Left kidney (tissue), 1 donor: ENCODE measurements at regions not wholly inside any gene's neighbourhood (a gene's known extent, or its start where the extent isn't known, plus 50 kb on each side); places are given as distances from the start of the nearest gene placed in this dataset.
"Not testable (repeated sequence)": the region's sequence is repeated elsewhere in the genome, so short reads cannot be mapped to it uniquely, and the experiment has no call there.

ENCODE experiments used
- DNase-seq: peaks from one replicate; pipeline ENCODE4 v3.0.0-alpha.2; 2013

GRCh38 chr17:5747276-5747675 is 163.0 kb upstream of the NLRP1 start:
- DNase-seq = no peak

- DNase-seq = no peak
These were observed 163.7 kb upstream of the NLRP1 start for GRCh38 chr17:5747964-5748363.

GRCh38 chr17:5753421-5753820 is 169.1 kb upstream of the NLRP1 start:
- no peak for DNase-seq

GRCh38 chr17:5757314-5757907 is 173.1 kb upstream of the NLRP1 start:
- no peak for DNase-seq

GRCh38 chr17:5758651-5759050 is 174.3 kb upstream of the NLRP1 start:
- DNase-seq = no peak

GRCh38 chr17:5759501-5759925 is 175.2 kb upstream of the NLRP1 start:
- DNase-seq = no peak

GRCh38 chr17:5762191-5762590 is 177.9 kb upstream of the NLRP1 start:
- no peak for DNase-seq

GRCh38 chr17:5763595-5764306 is 179.4 kb upstream of the NLRP1 start:
- DNase-seq = no peak

- DNase-seq = peak; percentile 46
These were observed 185.5 kb upstream of the NLRP1 start for GRCh38 chr17:5769593-5770354.

GRCh38 chr17:5770441-5771270 is 186.3 kb upstream of the NLRP1 start:
- no peak for DNase-seq

GRCh38 chr17:5771271-5771577 is 186.9 kb upstream of the NLRP1 start:
- DNase-seq = not testable (repeated sequence)

- not testable (repeated sequence) for DNase-seq
These were observed 187.7 kb upstream of the NLRP1 start for GRCh38 chr17:5772017-5772416.

- no peak for DNase-seq
These were observed 188.4 kb upstream of the NLRP1 start for GRCh38 chr17:5772720-5773119.

GRCh38 chr17:5773816-5774360 is 189.6 kb upstream of the NLRP1 start:
- no peak for DNase-seq

GRCh38 chr17:5775098-5775497 is 190.8 kb upstream of the NLRP1 start:
- DNase-seq = no peak

GRCh38 chr17:5780476-5780875 is 196.2 kb upstream of the NLRP1 start:
- DNase-seq = no peak

- no peak for DNase-seq
These were observed 197.1 kb upstream of the NLRP1 start for GRCh38 chr17:5781236-5781927.

- no peak for DNase-seq
These were observed 199.0 kb upstream of the NLRP1 start for GRCh38 chr17:5783269-5783668.

GRCh38 chr17:5783851-5784250 is 199.5 kb upstream of the NLRP1 start:
- DNase-seq = no peak

- DNase-seq = no peak
These were observed 200.5 kb upstream of the NLRP1 start for GRCh38 chr17:5784791-5785190.

GRCh38 chr17:5785338-5785737 is 201.0 kb upstream of the NLRP1 start:
- DNase-seq = peak; percentile 55
